SW 1271 (cell line): ENCODE measurements at regions not wholly inside any gene's neighbourhood (a gene's known extent, or its start where the extent isn't known, plus 50 kb on each side); places are given as distances from the start of the nearest gene placed in this dataset.

Source experiments
- DNase-seq, 2 experiments: peaks; one replicate each; lab custom pipeline; 2025; lab: John Stamatoyannopoulos, UW

- no peak for DNase-seq
These were observed 230.4 kb upstream of the COPS8 start for GRCh38 chr2:236855176-236855865.

GRCh38 chr2:236855866-236856847 lies 229.5 kb upstream of the COPS8 start:
- DNase-seq = no peak

GRCh38 chr2:236856848-236857235 lies 228.8 kb upstream of the COPS8 start:
- DNase-seq = no peak

GRCh38 chr2:236857246-236857645 lies 228.4 kb upstream of the COPS8 start:
- no peak for DNase-seq

GRCh38 chr2:236857781-236858180 lies 227.9 kb upstream of the COPS8 start:
- no peak for DNase-seq

GRCh38 chr2:236858661-236859060 lies 227.0 kb upstream of the COPS8 start:
- DNase-seq = no peak

GRCh38 chr2:236859908-236860307 lies 225.8 kb upstream of the COPS8 start:
- no peak for DNase-seq

- DNase-seq = no peak
These were observed 224.4 kb upstream of the COPS8 start for GRCh38 chr2:236861196-236861875.

- DNase-seq = no peak
These were observed 223.7 kb upstream of the COPS8 start for GRCh38 chr2:236861944-236862343.

GRCh38 chr2:236862526-236862925 lies 223.2 kb upstream of the COPS8 start:
- no peak for DNase-seq

- DNase-seq = no peak
These were observed 222.5 kb upstream of the COPS8 start for GRCh38 chr2:236862961-236863728.

- DNase-seq = no peak
These were observed 222.0 kb upstream of the COPS8 start for GRCh38 chr2:236863729-236864126.

GRCh38 chr2:236865052-236865451 lies 220.6 kb upstream of the COPS8 start:
- DNase-seq = no peak

- no peak for DNase-seq
These were observed 218.9 kb upstream of the COPS8 start for GRCh38 chr2:236866542-236867340.

GRCh38 chr2:236867441-236868260 lies 218.0 kb upstream of the COPS8 start:
- no peak for DNase-seq

GRCh38 chr2:236870370-236870769 lies 215.3 kb upstream of the COPS8 start:
- no peak for DNase-seq

GRCh38 chr2:236871500-236872001 lies 214.1 kb upstream of the COPS8 start:
- DNase-seq = peak; percentile 55 to 78

- no peak for DNase-seq
These were observed 213.7 kb upstream of the COPS8 start for GRCh38 chr2:236872015-236872414.

- DNase-seq = no peak
These were observed 212.7 kb upstream of the COPS8 start for GRCh38 chr2:236872981-236873380.

GRCh38 chr2:236873636-236874035 lies 212.1 kb upstream of the COPS8 start:
- DNase-seq = no peak
